ACC112 (cell line): ENCODE measurements at regions not wholly inside any gene's neighbourhood (a gene's known extent, or its start where the extent isn't known, plus 50 kb on each side); places are given as distances from the start of the nearest gene placed in this dataset.

Source experiments
- H2AFZ ChIP-seq: fragments of 200-600 bp; sonication (generic); one replicate; pipeline ENCODE4 v1.6.0; 2017; ENCODE audit warnings: antibody characterized with exemption, low read length; ENCODE audit not compliant: unreplicated experiment
- H3K27ac ChIP-seq: fragments of 200-600 bp; sonication (generic); 2 replicates; pipeline ENCODE4 v1.5.1; 2014; ENCODE audit warnings: low read depth, mild to moderate bottlenecking, antibody characterized with exemption, low read length, moderate library complexity
- H3K27me3 ChIP-seq: fragments of 200-600 bp; sonication (generic); 2 replicates; pipeline ENCODE4 v1.6.1; 2014; ENCODE audit warnings: mild to moderate bottlenecking, antibody characterized with exemption, low read length, moderate library complexity, mixed read lengths; ENCODE audit not compliant: insufficient read depth
- H3K36me3 ChIP-seq: fragments of 200-600 bp; sonication (generic); 2 replicates; pipeline ENCODE4 v1.6.1; 2016; ENCODE audit warnings: mild to moderate bottlenecking, antibody characterized with exemption, low read length, moderate library complexity, mixed read lengths; ENCODE audit not compliant: insufficient read depth
- H3K4me1 ChIP-seq: fragments of 200-600 bp; sonication (generic); one replicate; pipeline ENCODE4 v1.6.1; 2016; ENCODE audit warnings: low read length, mixed read lengths; ENCODE audit not compliant: insufficient read depth, unreplicated experiment, control insufficient read depth
- H3K4me3 ChIP-seq: fragments of 200-600 bp; sonication (generic); 2 replicates; pipeline ENCODE4 v1.5.1; 2014; ENCODE audit warnings: mild to moderate bottlenecking, low read depth, low read length
- H3K79me2 ChIP-seq: fragments of 200-600 bp; sonication (generic); one replicate; pipeline ENCODE4 v1.6.0; 2016; ENCODE audit warnings: low read length; ENCODE audit not compliant: control insufficient read depth, unreplicated experiment, insufficient read depth

DNA sequence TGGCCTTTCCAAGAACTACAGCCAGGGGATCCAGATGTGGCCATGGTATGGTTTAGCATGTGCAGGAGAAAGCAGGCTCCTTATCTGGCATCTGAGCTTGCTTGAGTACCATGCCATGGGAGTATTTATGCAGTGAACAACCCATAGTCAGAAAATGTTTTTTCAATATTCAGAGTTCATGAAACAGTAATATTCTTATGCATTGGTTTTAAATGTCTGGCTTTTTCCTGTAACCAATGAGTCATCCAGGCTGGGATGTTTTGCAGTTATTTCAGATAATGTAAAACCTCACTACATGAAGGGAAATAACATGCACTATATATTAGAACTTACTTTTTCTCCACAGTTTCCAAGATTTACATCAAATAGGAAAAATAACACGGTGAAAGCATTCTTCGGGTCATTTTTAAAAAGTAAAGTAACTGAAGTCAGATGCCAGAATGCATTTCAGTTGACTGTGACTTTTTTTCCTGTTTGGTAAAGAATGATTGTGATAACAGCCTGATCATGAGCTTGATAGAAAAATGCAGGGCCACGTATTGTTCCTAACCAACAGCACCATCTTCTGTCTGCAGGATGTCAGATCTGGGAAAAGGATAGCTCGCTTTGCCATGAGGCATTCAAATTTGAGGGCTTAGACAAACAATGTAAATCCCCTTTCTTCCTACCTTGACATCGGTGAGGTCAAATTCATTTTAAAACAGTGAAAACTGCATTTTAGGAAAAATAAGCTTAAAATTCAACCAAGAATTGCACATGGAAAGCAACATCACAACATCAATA lies 152.8 kb downstream of the DSC3 start:
- H3K27ac ChIP-seq = no peak overlapping the region
- no peak overlapping the region for H2AFZ ChIP-seq
- H3K79me2 ChIP-seq = no peaks in the 10 kb centered on the region
- no peak overlapping the region for H3K4me3 ChIP-seq
- no peaks in the 10 kb centered on the region for H3K36me3 ChIP-seq
- H3K4me1 ChIP-seq = no peaks in the 10 kb centered on the region
- no peaks in the 10 kb centered on the region for H3K27me3 ChIP-seq

DNA sequence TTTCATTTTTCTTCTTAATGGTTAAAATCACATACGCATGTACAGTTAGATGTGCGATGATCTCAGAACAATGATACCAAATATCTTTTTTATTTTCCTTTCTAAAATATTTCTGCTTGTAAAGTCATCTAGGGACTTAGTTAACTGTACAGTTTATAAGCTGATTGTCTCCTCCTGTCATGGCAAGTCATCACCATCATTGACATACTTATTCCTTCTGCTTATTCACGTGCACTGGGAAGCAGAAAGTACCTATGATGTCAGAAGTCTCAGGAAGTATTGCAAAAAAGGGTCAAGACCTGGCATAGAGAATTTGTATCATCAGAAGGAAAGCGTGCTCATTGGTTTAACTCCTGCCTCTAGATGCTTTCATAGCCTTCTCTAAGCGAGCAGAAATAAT lies 154.2 kb downstream of the DSC3 start:
- H2AFZ ChIP-seq = no peak overlapping the region
- 0 out of 2 replicates have a peak, but pooled peaks cover under 1% of the 10 kb centered on the region for H3K27me3 ChIP-seq
- no peak overlapping the region for H3K4me3 ChIP-seq
- H3K27ac ChIP-seq = no peak overlapping the region
- H3K4me1 ChIP-seq = no peaks in the 10 kb centered on the region
- no peaks in the 10 kb centered on the region for H3K79me2 ChIP-seq
- H3K36me3 ChIP-seq = no peaks in the 10 kb centered on the region

- Histone ChIP-seq H3K27me3 (peaks cover 6% of the 10 kb centered on the region; the same call in 1 of the 2 replicates), H2AFZ (no peak overlapping the region), H3K79me2 (no peaks in the 10 kb centered on the region), H3K27ac (no peak overlapping the region), H3K36me3 (no peaks in the 10 kb centered on the region), H3K4me1 (no peaks in the 10 kb centered on the region), H3K4me3 (no peak overlapping the region)
Observed at GRCh38 chr18:30886998-30887397, 155.5 kb downstream of the DSC3 start.

GRCh38 chr18:30870466-30870865 lies 172.1 kb downstream of the DSC3 start:
- H3K36me3 ChIP-seq = no peaks in the 10 kb centered on the region
- H3K4me1 ChIP-seq = no peaks in the 10 kb centered on the region
- no peak overlapping the region for H3K4me3 ChIP-seq
- no peak overlapping the region for H3K27ac ChIP-seq
- H2AFZ ChIP-seq = no peak overlapping the region
- no peaks in the 10 kb centered on the region for H3K27me3 ChIP-seq
- no peaks in the 10 kb centered on the region for H3K79me2 ChIP-seq

GRCh38 chr18:30862900-30863299 lies 179.6 kb downstream of the DSC3 start:
- Histone ChIP-seq H3K4me1 (no peaks in the 10 kb centered on the region), H2AFZ (no peak overlapping the region), H3K79me2 (no peaks in the 10 kb centered on the region), H3K36me3 (no peaks in the 10 kb centered on the region), H3K27ac (no peak overlapping the region), H3K4me3 (no peak overlapping the region), H3K27me3 (no peaks in the 10 kb centered on the region)

GRCh38 chr18:30860741-30861140 lies 181.8 kb downstream of the DSC3 start:
- Histone ChIP-seq H3K27me3 (no peaks in the 10 kb centered on the region), H3K79me2 (no peaks in the 10 kb centered on the region), H3K27ac (no peak overlapping the region), H3K4me3 (no peak overlapping the region), H3K4me1 (no peaks in the 10 kb centered on the region), H2AFZ (no peak overlapping the region), H3K36me3 (no peaks in the 10 kb centered on the region)

GRCh38 chr18:30859036-30859435 lies 183.5 kb downstream of the DSC3 start:
- Histone ChIP-seq H2AFZ (no peak overlapping the region), H3K79me2 (no peaks in the 10 kb centered on the region), H3K4me1 (no peaks in the 10 kb centered on the region), H3K36me3 (no peaks in the 10 kb centered on the region), H3K27me3 (no peaks in the 10 kb centered on the region), H3K4me3 (no peak overlapping the region), H3K27ac (no peak overlapping the region)

DNA sequence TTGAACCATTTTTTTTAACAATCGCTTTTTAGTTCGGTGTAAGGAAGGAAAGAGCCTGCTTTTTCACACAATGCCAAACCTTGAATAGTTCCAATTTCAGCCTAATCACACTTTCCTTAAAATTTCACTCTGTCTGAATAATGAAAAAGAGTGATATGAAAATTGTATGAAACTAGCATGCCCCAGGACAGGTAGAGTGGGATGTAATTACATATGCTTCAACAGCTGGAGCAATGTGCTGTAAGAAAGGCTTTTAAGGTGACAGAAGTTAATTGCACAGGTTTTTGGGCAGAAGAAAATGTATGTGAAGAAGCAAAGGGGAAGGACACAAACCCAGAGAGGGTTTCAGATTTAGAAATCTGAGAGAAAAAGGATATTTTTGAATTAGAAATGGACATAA lies 184.0 kb downstream of the DSC3 start:
- H3K79me2 ChIP-seq = no peaks in the 10 kb centered on the region
- no peaks in the 10 kb centered on the region for H3K36me3 ChIP-seq
- no peak overlapping the region for H2AFZ ChIP-seq

DNA sequence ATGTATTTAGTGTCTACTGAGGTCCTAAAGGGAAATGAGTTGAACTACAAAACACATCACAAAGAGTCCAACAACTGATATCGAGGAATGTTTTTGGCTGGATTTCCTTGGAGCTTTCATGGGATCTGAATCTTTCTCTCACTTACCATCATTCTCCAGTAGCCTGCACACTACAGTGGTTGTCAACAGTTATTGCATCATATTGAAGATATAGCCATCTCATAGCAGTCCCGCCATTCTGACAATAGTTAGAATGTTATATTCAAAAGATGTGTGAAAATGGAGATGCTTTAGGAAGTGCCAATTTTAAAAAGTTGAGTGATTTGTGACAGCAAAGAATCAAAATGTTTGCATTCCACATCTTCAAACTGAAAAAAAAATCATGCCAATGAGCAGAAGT lies 186.8 kb downstream of the DSC3 start:
- Histone ChIP-seq H3K79me2 (no peaks in the 10 kb centered on the region), H3K4me3 (no peak overlapping the region), H3K4me1 (no peaks in the 10 kb centered on the region), H3K36me3 (no peaks in the 10 kb centered on the region), H2AFZ (no peak overlapping the region), H3K27ac (no peak overlapping the region), H3K27me3 (no peaks in the 10 kb centered on the region)

More for the DNA sequence above, 184.0 kb downstream of the DSC3 start:
- Histone ChIP-seq H3K4me1 (no peaks in the 10 kb centered on the region), H3K27me3 (no peaks in the 10 kb centered on the region), H3K27ac (no peak overlapping the region), H3K4me3 (no peak overlapping the region)

DNA sequence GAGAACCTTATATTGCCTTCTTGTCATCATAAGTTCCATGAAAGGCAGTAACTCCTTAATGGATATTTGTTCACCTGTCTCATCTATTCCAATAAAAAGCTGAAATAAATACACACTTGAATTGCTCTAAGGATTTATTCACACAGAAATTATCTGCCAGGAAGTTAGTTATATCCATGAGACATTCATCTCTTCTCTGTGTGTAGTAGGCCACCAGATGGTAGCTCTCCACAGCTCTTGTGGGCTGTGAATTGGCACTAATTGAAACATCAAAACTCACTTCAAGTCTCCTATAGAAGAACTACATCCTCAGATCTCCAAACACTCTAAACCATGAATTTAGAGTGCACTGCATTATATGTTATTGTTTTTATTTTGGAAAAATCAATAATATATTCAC lies 189.6 kb downstream of the DSC3 start:
- Histone ChIP-seq H3K36me3 (no peaks in the 10 kb centered on the region), H3K4me3 (no peak overlapping the region)

DNA sequence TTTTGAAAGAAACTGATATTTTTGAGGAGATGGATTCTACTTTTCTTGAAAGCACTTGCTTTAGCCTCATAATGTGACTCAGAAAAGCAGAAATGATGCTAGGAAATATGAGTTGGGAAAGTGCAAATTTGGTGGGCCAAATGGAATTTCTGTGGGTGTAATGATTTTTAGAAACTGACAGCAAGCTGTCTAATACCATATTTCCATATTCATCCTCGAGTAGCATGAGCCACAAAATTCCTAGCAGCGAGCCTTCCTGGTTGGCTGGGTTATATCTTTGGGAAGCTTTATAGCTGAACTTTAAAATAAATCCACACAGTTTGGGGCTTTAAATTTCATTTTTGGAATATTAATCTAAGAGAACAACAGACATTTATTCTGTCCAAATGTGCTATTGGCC lies 190.0 kb downstream of the DSC3 start:
- H3K36me3 ChIP-seq = no peaks in the 10 kb centered on the region
- H3K27ac ChIP-seq = no peak overlapping the region
- no peak overlapping the region for H3K4me3 ChIP-seq
- H3K27me3 ChIP-seq = no peaks in the 10 kb centered on the region
- H3K4me1 ChIP-seq = no peaks in the 10 kb centered on the region
- no peak overlapping the region for H2AFZ ChIP-seq
- no peaks in the 10 kb centered on the region for H3K79me2 ChIP-seq

More for the DNA sequence above, 189.6 kb downstream of the DSC3 start:
- Histone ChIP-seq H3K4me1 (no peaks in the 10 kb centered on the region), H3K27ac (no peak overlapping the region), H3K27me3 (no peaks in the 10 kb centered on the region), H2AFZ (no peak overlapping the region), H3K79me2 (no peaks in the 10 kb centered on the region)
